ENCODE measurements at regions not wholly inside any gene's neighbourhood (a gene's known extent, or its start where the extent isn't known, plus 50 kb on each side); places are given as distances from the start of the nearest gene placed in this dataset.
"Not testable (repeated sequence)": the region's sequence is repeated elsewhere in the genome, so short reads cannot be mapped to it uniquely, and the experiment has no call there.

DNA sequence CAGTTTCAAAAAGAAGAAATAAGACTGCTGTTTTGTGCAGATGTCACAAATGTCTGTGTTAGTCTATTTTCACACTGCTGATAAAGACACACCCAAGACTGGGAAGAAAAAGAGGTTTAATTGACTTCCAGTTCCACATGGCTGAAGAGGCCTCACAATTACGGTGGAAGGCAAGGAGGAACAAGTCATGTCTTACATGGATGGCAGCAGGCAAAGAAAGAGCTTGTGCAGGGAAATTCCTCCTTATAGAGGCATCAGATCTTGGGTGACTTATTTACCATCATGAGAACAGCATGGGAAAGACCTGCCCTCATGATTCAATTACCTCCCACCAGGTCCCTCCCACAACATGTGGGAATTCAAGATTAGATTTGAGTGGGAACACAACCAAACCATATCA, 527.7 kb upstream of the KCND2 start:
- not testable (repeated sequence) for BruUV-seq (replicated peaks)

More for the DNA sequence above, 527.7 kb upstream of the KCND2 start:
- H3K36me3 ChIP-seq (ENCODE audit: control insufficient read depth, insufficient read depth, low read length); in situ Hi-C loops (cut with MboI; ENCODE audit: low sequenced_read_pairs); H3K9me1 ChIP-seq (ENCODE audit: insufficient read depth, low read length); H3K9ac ChIP-seq (ENCODE audit: low read depth, low read length); POLR2A ChIA-PET (ENCODE audit: unreplicated experiment); H4K91ac ChIP-seq (ENCODE audit: insufficient read depth, low read depth, low read length); H2AFZ ChIP-seq (replicated peaks; ENCODE audit: low read length, poor library complexity); dilution Hi-C loops (cut with HindIII; ENCODE audit: low sequenced_read_pairs, unreplicated experiment); H3K27ac ChIP-seq (ENCODE audit: insufficient read depth, low read length); DNase-seq; H2BK15ac ChIP-seq (ENCODE audit: low read depth, low read length); H3K4me2 ChIP-seq (ENCODE audit: low read depth, low read length); H2BK20ac ChIP-seq (ENCODE audit: low read depth, low read length); ATAC-seq (ENCODE audit: low read depth); CTCF ChIA-PET; H3K27me3 ChIP-seq (ENCODE audit: control insufficient read depth, insufficient read depth, low read length); H3K79me1 ChIP-seq (ENCODE audit: low read depth in 1 of 2, low read length in 2 of 2); H3K56ac ChIP-seq (ENCODE audit: extremely low read depth, insufficient read depth, low read length); H4K5ac ChIP-seq (ENCODE audit: low read depth, low read length); H4K8ac ChIP-seq (ENCODE audit: low read depth in 2 of 2, low read length in 2 of 2); H2AK5ac ChIP-seq (ENCODE audit: low read depth, low read length); H3K23ac ChIP-seq (ENCODE audit: low read depth, low read length); H3K9me3 ChIP-seq (ENCODE audit: control insufficient read depth, insufficient read depth, low read length); H3K4ac ChIP-seq (ENCODE audit: low read depth, low read length); H2AK9ac ChIP-seq (replicated peaks; ENCODE audit: low read depth, low read length, poor library complexity); H2BK5ac ChIP-seq (ENCODE audit: low read depth, low read length, poor library complexity, severe bottlenecking); intact Hi-C loops (cut with micrococcal nuclease); H4K20me1 ChIP-seq (ENCODE audit: insufficient read depth, low read length); H3K4me3 ChIP-seq (ENCODE audit: insufficient read depth, low read depth, low read length); H3K4me1 ChIP-seq (ENCODE audit: control insufficient read depth, insufficient read depth, low read length); H2BK120ac ChIP-seq (ENCODE audit: low read depth, low read length); H3K14ac ChIP-seq (replicated peaks; ENCODE audit: low read depth, low read length); H3K18ac ChIP-seq (ENCODE audit: low read depth, low read length): not testable (repeated sequence)
- no CpG with 5 or more reads among the region's 1 CpG for WGBS, 2 experiments (ENCODE audit: extremely low coverage in 2 of 2, insufficient read length in 1 of 2)

All from IMR-90 (cell line).